ENCODE measurements at regions not wholly inside any gene's neighbourhood (a gene's known extent, or its start where the extent isn't known, plus 50 kb on each side); places are given as distances from the start of the nearest gene placed in this dataset.

GRCh38 chr4:133046156-133046555, 102.9 kb upstream of the PCDH10 start:
- no peak for DNase-seq (ENCODE audit: low read depth)

GRCh38 chr4:133058701-133059100, 90.4 kb upstream of the PCDH10 start:
- DNase-seq (ENCODE audit: low read depth) = no peak

DNA sequence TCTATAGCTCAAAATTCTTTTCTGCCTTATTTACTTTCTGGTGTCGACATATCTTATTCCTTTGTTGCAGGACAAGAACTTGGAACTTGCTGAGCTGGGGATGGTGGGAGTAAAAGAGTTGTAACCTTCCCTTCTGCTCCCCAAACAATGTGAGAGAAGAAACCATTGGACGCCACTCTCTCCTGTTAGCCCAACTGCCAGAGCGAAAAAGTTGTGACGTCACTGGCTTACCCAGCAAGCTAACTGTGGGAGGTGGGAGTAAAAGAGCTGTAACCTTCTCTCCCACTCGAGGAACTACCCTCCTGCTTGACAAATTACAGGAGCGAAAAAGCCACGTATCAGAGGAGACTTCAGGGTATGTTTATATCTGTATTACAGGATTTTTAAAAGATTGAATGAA, 90.0 kb upstream of the PCDH10 start:
- no peak for DNase-seq (ENCODE audit: low read depth)

- DNase-seq (ENCODE audit: low read depth) = no peak
Observed at GRCh38 chr4:133062851-133063250, 86.2 kb upstream of the PCDH10 start.

DNA sequence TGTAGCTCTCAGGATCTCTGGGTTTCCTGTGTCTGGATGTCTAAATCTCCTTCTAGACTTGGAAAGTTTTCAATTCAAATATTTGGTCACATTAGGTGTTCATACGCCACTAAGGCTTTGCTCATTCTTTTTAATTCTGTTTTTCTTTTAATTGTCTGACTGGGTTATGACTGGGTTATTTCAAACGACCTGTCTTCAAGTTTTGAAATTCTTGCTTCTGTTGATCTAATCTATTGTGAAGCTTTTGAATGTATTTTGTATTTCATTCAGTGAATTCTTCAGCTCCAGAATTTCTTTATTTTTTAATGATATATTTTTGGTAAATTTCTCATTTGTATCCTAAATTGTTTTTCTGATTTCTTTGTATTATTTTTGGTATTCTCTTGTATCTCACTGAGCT, 81.0 kb upstream of the PCDH10 start:
- DNase-seq (ENCODE audit: low read depth) = no peak

DNA sequence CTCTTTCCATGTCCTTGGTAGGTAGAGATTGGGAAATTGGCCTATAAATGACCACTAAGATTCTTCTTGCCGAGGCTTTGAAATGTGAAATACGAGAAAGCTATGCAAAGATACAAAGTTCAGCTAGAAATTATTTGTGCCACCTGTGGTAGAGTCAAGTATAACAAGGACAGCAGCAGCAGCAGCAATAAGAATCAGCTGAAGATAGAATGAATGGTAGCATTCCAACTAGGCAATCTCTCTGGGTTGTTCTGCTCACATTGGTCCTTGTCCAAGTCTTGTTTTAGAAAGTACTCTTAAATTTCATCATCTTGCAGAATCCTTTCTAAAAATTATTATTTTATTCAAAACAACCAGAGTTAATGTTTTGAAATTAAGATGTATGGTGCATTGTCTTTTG, 67.8 kb upstream of the PCDH10 start:
- no peak for DNase-seq (ENCODE audit: low read depth)

DNA sequence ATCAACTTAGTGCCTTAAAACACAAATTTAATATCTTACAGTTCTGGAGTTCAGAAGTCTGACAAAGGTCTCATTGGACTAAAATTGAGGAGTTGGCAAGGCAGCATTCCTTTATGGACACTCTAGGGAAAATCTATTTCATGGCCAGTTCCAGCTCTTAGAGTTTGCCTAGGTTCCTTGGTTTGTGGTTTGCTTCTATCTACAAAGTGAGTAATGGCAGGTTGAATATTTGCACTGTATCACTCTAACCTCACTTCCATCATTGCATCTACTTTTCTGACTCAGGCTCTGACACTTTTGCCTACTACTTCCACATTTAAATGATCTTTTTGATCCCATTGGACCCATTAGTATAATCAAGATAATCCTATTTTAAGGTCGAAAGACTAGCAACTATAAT, 64.7 kb upstream of the PCDH10 start:
- no peak for DNase-seq (ENCODE audit: low read depth)

GRCh38 chr4:133095591-133095990, 53.5 kb upstream of the PCDH10 start:
- no peak for DNase-seq (ENCODE audit: low read depth)

DNA sequence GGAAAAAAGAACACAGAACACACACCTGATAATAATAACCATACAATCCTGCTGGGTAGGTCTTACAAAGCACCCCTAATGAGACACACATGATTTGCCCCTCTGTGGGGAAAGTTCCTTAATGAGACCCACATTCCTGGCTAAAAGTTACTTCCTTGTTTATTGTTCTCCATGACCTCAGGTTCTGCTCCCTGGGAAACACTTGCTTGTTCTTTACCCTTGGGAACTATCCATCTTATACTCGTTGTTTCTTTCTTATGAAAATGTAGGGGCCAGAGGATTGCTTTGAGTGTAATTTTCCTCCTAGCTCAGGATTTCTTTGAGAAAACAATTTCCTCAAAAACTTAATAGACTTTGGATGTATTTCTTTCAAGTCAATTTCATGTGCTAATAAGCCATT, 52.1 kb upstream of the PCDH10 start:
- no peak for DNase-seq (ENCODE audit: low read depth)
